B cell (primary cell): ENCODE measurements at regions not wholly inside any gene's neighbourhood (a gene's known extent, or its start where the extent isn't known, plus 50 kb on each side); places are given as distances from the start of the nearest gene placed in this dataset.

Experiments
- EZH2 ChIP-seq: IDR thresholded peaks from 2 replicates; pipeline ENCODE4 v1.6.1; 2012; ENCODE audit warnings: borderline replicate concordance, low read depth, mild to moderate bottlenecking, moderate library complexity, low read length; ENCODE audit not compliant: insufficient read depth, poor library complexity, severe bottlenecking
- TF ChIP-seq, protein P1 (sequence below): fragments of 200-600 bp; IDR thresholded peaks from one replicate; pipeline ENCODE4 v1.8.0; 2022; ENCODE audit warnings: antibody characterized with exemption, mild to moderate bottlenecking

DNA sequence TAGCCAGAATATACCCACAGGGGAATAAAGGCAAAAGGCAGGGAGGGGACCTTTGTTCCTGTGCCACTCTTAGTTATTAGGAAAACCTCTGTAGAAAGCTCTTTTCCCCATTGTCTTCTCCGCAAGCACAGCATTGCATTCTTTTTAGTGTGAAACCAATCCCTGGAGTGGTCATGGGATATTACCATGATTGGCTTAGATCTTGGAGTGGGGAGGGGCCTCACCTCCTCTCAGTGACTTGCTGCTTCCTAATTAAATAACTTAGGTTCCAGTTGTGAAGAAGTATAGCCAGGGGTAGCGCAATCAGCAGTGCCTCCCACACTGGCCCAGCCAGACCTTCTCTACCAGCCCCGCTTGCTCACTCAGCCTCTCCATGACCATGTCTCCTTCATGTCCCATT is 49.9 kb upstream of the AFF3 start:
- TF ChIP-seq, protein P1, sequence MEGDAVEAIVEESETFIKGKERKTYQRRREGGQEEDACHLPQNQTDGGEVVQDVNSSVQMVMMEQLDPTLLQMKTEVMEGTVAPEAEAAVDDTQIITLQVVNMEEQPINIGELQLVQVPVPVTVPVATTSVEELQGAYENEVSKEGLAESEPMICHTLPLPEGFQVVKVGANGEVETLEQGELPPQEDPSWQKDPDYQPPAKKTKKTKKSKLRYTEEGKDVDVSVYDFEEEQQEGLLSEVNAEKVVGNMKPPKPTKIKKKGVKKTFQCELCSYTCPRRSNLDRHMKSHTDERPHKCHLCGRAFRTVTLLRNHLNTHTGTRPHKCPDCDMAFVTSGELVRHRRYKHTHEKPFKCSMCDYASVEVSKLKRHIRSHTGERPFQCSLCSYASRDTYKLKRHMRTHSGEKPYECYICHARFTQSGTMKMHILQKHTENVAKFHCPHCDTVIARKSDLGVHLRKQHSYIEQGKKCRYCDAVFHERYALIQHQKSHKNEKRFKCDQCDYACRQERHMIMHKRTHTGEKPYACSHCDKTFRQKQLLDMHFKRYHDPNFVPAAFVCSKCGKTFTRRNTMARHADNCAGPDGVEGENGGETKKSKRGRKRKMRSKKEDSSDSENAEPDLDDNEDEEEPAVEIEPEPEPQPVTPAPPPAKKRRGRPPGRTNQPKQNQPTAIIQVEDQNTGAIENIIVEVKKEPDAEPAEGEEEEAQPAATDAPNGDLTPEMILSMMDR = no peak
- TF ChIP-seq EZH2 = no peak
